Activated CD4-positive, alpha-beta T cell treated with anti-CD3 and anti-CD28 coated beads, Interleukin-2, amount 50 U/mL, for 1 hour (primary cell): ENCODE measurements at regions not wholly inside any gene's neighbourhood (a gene's known extent, or its start where the extent isn't known, plus 50 kb on each side); places are given as distances from the start of the nearest gene placed in this dataset.
"Not testable (repeated sequence)": the region's sequence is repeated elsewhere in the genome, so short reads cannot be mapped to it uniquely, and the experiment has no call there.

Source experiments
- DNase-seq: peaks from one replicate; pipeline ENCODE4 v3.0.0-alpha.2; 2020

GRCh38 chr6:100322886-100323285 lies 141.8 kb downstream of the SIM1 start:
- DNase-seq, result no peak

- no peak for DNase-seq
These were observed 144.0 kb downstream of the SIM1 start for GRCh38 chr6:100320686-100321085.

GRCh38 chr6:100317031-100317430 lies 147.7 kb downstream of the SIM1 start:
- DNase-seq, result no peak

GRCh38 chr6:100314186-100314585 lies 150.5 kb downstream of the SIM1 start:
- DNase-seq, result no peak

GRCh38 chr6:100311707-100312251 lies 152.9 kb downstream of the SIM1 start:
- DNase-seq, result no peak

GRCh38 chr6:100309174-100309573 lies 155.5 kb downstream of the SIM1 start:
- DNase-seq, result no peak

- no peak for DNase-seq
These were observed 157.2 kb downstream of the SIM1 start for GRCh38 chr6:100307561-100307960.

- no peak for DNase-seq
These were observed 159.4 kb downstream of the SIM1 start for GRCh38 chr6:100305209-100305869.

- DNase-seq, result no peak
These were observed 160.1 kb downstream of the SIM1 start for GRCh38 chr6:100304575-100304974.

GRCh38 chr6:100301731-100302130 lies 163.0 kb downstream of the SIM1 start:
- no peak for DNase-seq

- no peak for DNase-seq
These were observed 164.4 kb downstream of the SIM1 start for GRCh38 chr6:100300221-100300736.

GRCh38 chr6:100296810-100297544 lies 167.7 kb downstream of the SIM1 start:
- no peak for DNase-seq

- DNase-seq, result not testable (repeated sequence)
These were observed 169.5 kb downstream of the SIM1 start for GRCh38 chr6:100295172-100295571.

GRCh38 chr6:100289285-100289684 lies 175.4 kb downstream of the SIM1 start:
- DNase-seq, result no peak

- DNase-seq, result no peak
These were observed 176.4 kb downstream of the SIM1 start for GRCh38 chr6:100288311-100288710.

GRCh38 chr6:100283285-100283684 lies 181.4 kb downstream of the SIM1 start:
- DNase-seq, result no peak

- DNase-seq, result no peak
These were observed 183.2 kb downstream of the SIM1 start for GRCh38 chr6:100281471-100281901.

- no peak for DNase-seq
These were observed 188.2 kb downstream of the SIM1 start for GRCh38 chr6:100276311-100277057.

GRCh38 chr6:100274147-100274546 lies 190.6 kb downstream of the SIM1 start:
- no peak for DNase-seq

GRCh38 chr6:100271625-100272024 lies 193.1 kb downstream of the SIM1 start:
- DNase-seq, result no peak

GRCh38 chr6:100271202-100271601 lies 193.5 kb downstream of the SIM1 start:
- DNase-seq, result no peak

- DNase-seq, result no peak
These were observed 195.5 kb downstream of the SIM1 start for GRCh38 chr6:100269189-100269588.

- DNase-seq, result no peak
These were observed 196.4 kb downstream of the SIM1 start for GRCh38 chr6:100268326-100268725.
